ENCODE measurements at regions not wholly inside any gene's neighbourhood (a gene's known extent, or its start where the extent isn't known, plus 50 kb on each side); places are given as distances from the start of the nearest gene placed in this dataset.
"Not testable (repeated sequence)": the region's sequence is repeated elsewhere in the genome, so short reads cannot be mapped to it uniquely, and the experiment has no call there.

GRCh38 chr7:16130111-16131110 lies 290.9 kb downstream of the CRPPA start:
- DNase-seq, result no peak

- no peak for DNase-seq
These were observed 291.8 kb downstream of the CRPPA start for GRCh38 chr7:16129431-16130110.

DNA sequence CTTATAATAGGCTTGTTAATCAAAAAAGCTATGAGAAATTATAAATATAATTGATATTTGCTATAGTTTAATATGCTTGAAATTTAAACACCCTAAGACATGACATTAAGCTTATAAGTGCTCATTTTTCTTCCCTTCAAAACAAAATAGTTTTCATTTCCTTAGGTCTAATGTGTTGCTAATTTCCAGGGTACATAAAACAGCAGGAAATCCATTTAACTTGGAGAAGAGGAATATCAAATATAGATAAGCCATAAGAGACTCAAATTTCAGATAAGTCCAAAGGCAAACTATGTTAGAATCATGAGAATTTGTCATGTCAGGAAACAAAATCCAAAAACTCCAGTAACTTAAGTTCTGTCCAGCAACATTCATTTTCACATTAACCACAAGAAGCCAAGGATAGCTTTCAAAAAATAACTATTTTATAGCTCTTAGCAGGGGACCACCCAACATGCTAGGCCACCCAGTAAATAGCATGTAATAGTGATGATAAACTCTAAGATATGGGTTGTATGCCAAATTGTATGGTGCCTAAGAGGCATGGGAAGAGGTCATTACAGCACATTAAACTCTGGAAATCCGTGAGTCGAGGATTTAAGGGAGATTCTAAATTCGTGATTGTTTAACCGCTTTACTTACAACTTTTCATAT lies 298.1 kb downstream of the CRPPA start:
- no peak for DNase-seq

DNA sequence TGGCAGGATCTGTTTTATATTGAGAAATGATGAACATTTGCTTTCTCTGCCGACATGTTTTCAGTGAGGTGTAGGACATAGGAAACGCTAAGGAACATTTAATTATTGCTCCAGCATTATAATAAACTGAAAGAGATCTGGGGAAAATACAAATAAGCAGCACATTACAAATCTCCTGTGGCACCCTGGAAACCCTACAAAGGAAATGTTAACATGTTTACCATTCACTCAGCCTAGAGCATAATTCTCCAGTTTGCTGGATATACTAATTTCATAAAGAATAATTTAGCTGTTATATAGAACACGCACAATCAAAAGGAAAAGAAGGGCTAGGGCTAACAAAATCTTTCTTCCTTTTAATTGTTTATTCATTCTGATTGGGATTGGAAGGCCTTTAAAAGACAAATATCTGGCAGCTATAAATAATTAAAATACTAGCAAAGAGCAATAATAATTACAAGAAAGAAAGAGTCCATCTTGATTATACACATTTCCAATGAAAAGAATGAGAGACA lies 299.4 kb downstream of the CRPPA start:
- DNase-seq, result no peak

GRCh38 chr7:16115374-16115773 lies 306.0 kb downstream of the CRPPA start:
- DNase-seq, result no peak

- no peak for DNase-seq
These were observed 306.7 kb downstream of the CRPPA start for GRCh38 chr7:16114633-16115032.

DNA sequence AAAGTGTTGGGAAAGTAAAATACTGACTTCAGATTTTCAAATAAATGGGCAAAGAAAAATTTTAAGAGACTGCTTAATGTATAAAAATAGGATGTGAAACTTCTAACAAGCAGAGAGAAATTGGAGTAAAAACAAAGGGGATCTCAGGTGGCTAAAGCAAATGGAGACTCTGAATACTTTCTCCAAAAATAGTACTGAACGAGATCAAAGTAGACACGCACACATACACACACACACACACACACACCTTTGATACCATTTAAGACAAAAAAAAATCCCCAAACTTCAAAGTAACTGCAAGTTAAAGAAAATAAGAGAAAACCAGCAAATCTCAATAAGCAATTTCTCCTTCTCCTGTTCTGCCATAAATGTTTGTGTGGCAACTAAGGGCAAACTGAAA lies 307.3 kb downstream of the CRPPA start:
- no peak for DNase-seq

GRCh38 chr7:16113058-16113457 lies 308.3 kb downstream of the CRPPA start:
- DNase-seq, result no peak

- no peak for DNase-seq
These were observed 314.5 kb downstream of the CRPPA start for GRCh38 chr7:16106869-16107268.

DNA sequence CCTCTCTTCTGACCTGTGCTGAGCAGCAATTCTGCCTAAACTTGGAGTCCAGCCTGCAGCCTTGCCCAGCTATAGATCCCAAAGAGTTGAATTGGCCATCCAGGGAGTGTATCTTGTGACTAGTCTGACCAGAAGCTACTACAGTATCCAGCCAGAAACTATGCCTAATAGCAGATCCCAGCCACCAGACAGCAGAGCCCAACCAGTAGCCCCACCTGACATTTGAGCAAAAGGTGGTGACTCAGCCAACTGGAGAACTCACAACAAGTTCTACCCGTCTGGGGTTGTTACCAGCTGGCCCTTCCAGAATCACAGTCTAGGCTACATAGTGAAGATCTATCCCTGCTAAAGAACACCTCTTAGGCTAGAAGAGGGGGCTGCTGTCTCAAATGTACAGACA lies 315.0 kb downstream of the CRPPA start:
- no peak for DNase-seq

DNA sequence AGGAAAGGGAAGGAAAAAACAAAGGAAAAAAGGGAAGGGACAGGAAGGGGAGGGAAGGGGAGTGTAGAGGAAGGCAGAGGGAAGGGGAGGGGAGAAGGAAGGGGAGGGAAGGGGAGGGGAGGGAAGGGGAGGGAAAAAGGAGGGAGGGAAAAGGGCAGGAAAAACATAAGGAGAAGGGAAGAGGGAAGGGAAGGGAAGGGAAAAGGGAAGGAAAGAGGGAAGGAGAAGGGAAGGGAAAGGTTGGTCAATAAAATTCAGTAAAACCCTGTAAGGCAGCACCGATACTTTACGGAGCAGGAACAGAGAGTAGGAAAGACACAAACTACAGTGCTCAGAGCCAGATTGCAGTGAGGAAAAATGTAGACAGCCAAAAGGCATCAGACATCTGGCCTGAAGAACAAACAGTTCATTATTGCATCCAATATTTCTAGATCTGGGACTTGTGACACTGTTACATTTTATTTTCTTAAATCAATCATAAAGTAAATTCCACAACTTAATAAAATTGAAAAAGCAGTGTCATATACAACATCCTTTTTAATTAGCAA lies 322.0 kb downstream of the CRPPA start:
- DNase-seq, result no peak

- DNase-seq, result no peak
These were observed 322.7 kb downstream of the CRPPA start for GRCh38 chr7:16098585-16099179.

DNA sequence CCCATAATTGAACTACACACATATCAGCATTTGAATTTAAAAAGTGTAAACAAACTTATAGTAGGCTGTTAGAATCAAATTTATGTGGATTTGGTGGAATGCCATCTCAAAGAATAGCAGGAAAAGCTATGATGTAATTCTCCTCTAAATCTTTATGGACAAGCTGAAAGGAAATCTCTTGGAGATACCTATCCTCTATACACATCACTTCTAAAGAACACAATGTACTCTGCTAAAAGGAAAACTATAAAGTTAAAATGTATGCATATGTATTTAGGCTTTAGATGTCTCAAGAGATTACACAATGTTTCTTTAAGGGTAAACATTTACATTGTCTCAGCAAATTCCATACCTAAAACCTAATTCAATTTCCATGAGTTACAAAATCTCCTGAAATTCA lies 323.3 kb downstream of the CRPPA start:
- no peak for DNase-seq

- no peak for DNase-seq
These were observed 326.0 kb downstream of the CRPPA start for GRCh38 chr7:16095171-16095950.

GRCh38 chr7:16094651-16095050 lies 326.7 kb downstream of the CRPPA start:
- DNase-seq, result no peak

DNA sequence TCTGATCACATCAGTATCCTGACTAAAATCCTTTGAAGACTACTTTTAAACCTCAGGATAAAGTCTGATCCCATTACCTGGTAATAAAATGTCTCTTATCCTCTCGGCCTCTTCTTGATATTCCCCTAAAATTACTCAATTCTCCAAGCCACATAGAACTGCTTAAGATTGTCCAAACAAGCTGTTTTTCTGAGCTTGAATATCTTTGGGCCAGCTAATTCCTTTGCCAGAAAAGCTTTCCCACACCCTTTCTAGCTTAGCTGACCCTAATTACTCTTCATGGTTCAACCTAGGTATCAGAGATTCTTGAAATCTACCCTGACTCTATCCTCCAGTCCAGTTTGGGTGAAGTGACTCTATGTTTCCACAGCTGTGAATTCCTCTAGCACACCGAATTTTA lies 328.6 kb downstream of the CRPPA start:
- DNase-seq, result no peak

DNA sequence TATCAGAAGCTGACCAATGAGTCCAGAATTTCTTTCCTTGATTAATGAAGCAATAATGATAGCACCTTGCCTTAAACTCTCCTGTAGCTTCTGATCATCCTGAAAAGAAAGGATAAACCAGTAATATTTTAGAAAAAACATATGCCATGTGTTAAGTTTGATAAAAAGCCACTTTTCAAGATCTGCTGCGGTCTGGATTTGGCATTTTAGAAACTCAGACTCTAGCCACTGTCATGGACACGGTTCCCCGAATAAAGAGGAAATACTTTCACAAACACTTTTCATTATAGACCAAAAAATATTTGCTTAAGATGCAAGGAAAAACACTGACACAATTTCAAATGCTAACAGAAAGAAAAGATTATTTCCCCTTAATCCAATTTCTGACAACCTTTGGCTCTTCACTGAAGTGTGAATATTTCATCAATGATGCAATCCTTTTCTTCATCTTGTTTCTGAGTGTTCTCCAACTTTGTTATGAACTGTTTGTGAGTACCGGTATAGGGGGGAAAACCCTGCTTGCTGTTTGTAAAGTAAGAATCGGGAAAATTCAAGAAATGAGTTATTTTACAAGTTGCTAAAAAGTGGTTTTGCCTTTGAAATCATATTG lies 329.5 kb downstream of the CRPPA start:
- no peak for DNase-seq

- DNase-seq, result no peak
These were observed 331.5 kb downstream of the CRPPA start for GRCh38 chr7:16089801-16090200.

GRCh38 chr7:16089191-16089590 lies 332.1 kb downstream of the CRPPA start:
- no peak for DNase-seq

- no peak for DNase-seq
These were observed 334.6 kb downstream of the CRPPA start for GRCh38 chr7:16086743-16087142.

DNA sequence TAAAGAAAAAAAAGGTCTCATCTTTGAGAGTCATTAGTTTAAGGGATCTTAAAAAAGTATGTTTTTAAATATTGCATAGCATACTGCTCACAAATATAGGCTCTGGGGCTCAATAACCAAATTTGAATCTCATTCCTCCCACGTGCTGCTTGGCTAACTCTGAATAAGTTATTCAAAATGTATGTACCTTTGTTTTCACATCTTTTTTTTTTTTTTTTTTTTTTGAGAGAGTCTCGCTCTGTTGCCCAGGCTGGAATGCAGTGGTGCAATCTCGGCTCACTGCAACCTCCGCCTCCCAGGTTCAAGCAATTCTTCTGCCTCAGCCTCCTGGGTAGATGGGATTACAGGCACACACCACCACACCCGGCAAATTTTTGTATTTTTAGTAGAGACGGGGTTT lies 335.6 kb downstream of the CRPPA start:
- DNase-seq, result not testable (repeated sequence)

Data from NCI-H1930 (cell line).